Peyer's patch (tissue), 4 donors: ENCODE measurements at regions not wholly inside any gene's neighbourhood (a gene's known extent, or its start where the extent isn't known, plus 50 kb on each side); places are given as distances from the start of the nearest gene placed in this dataset.

Source experiments
- DNase-seq, 3 donors: peaks; one replicate each; pipeline ENCODE4 v3.0.0-alpha.2; 2017 to 2019
- H3K27ac ChIP-seq, 4 donors: fragments of 200-600 bp; sonication (generic); one replicate each; pipeline ENCODE4 v1.5.1; 2016 to 2019
- H3K27me3 ChIP-seq, 2 donors: fragments of 200-600 bp; sonication (generic); one replicate each; pipeline ENCODE4 v1.5.1; 2019
- H3K36me3 ChIP-seq, 3 donors: fragments of 200-600 bp; sonication (generic); one replicate each; pipeline ENCODE4 v1.5.1; 2016 to 2019
- H3K4me1 ChIP-seq, 4 donors: fragments of 200-600 bp; sonication (generic); one replicate each; pipeline ENCODE4 v1.5.1; 2016 to 2019
- H3K4me3 ChIP-seq, 4 donors: fragments of 200-600 bp; sonication (generic); 1 replicate in 3 of 4; 2 replicates in 1 of 4; pipeline ENCODE4 v1.5.1; 2016 to 2019; ENCODE audit warnings: mild to moderate bottlenecking in 1 of 4
- H3K9me3 ChIP-seq, 4 donors: fragments of 200-600 bp; sonication (generic); one replicate each; pipeline ENCODE4 v1.5.1; 2016 to 2019; ENCODE audit warnings: mild to moderate bottlenecking in 1 of 4
- CTCF ChIP-seq, 6 experiments: fragments of 450-650 bp in 4 of 6; fragments of 200-600 bp in 2 of 6; sonication (generic) in 1 of 6; IDR thresholded peaks; one replicate each; pipeline ENCODE4 v1.5.1; 2017 to 2019; ENCODE audit warnings: antibody characterized with exemption in 6 of 6, mild to moderate bottlenecking in 3 of 6, moderate library complexity in 1 of 6
- POLR2A ChIP-seq, 2 donors: fragments of 450-650 bp; IDR thresholded peaks; one replicate each; pipeline ENCODE4 v1.5.1; 2017; ENCODE audit warnings: antibody characterized with exemption in 2 of 2, mild to moderate bottlenecking in 2 of 2, moderate library complexity in 2 of 2

GRCh38 chr9:118330191-118330986 lies 626.2 kb downstream of the TLR4 start:
- Histone ChIP-seq H3K4me3 (no peak overlapping the region), H3K27ac (no peak overlapping the region), H3K27me3 (no peaks in the 10 kb centered on the region), H3K9me3 (no peaks in the 10 kb centered on the region), H3K4me1 (no peaks in the 10 kb centered on the region), H3K36me3 (no peaks in the 10 kb centered on the region)
- TF ChIP-seq CTCF (IDR thresholded peaks at IDR 0.05): no peak
- TF ChIP-seq POLR2A (IDR thresholded peaks at IDR 0.05): no peak
- DNase-seq: no peak

- H3K9me3 ChIP-seq: no peaks in the 10 kb centered on the region
- no peak overlapping the region for H3K4me3 ChIP-seq
- TF ChIP-seq CTCF (IDR thresholded peaks at IDR 0.05) (no peak), POLR2A (IDR thresholded peaks at IDR 0.05) (no peak)
- no peak for DNase-seq
- no peaks in the 10 kb centered on the region for H3K36me3 ChIP-seq
- no peaks in the 10 kb centered on the region for H3K4me1 ChIP-seq
- no peak overlapping the region for H3K27ac ChIP-seq
- H3K27me3 ChIP-seq: no peaks in the 10 kb centered on the region
These were observed 627.4 kb downstream of the TLR4 start for GRCh38 chr9:118331622-118332045.

DNA sequence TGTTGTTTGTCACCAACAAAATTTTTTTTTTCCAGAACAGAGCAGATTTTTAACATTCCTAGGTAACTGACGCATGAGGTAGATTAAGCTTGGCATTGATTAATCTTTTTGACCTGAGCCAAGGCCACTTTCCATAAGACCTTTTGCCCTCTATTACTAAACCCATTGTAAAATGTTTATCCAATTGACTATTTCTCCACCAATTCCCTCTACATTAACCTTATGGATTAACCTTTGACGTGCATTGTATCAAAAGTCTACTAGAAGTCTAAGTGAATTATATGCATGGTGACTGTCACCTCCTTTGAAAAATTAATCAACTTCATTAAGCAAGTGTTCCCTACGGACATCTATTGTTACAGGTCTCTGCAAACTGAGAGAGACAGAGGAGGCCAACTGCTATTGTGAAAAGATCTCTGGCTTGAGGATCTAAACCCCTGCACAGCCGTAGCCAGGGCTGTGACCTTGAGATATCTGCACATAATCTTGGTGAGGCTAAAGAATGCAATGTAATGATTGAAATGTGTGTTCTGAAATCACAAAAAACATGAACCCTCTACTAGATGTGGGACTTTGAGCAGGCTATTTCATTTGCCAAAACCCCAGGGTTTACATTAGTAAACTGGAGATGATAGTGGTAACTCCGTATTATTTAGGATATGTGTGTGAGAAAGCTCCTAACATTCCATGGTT lies 632.2 kb downstream of the TLR4 start:
- TF ChIP-seq POLR2A (IDR thresholded peaks at IDR 0.05) (no peak), CTCF (IDR thresholded peaks at IDR 0.05) (no peak)
- Histone ChIP-seq H3K36me3 (no peaks in the 10 kb centered on the region), H3K9me3 (no peaks in the 10 kb centered on the region), H3K4me3 (no peak overlapping the region), H3K27ac (no peak overlapping the region), H3K4me1 (no peaks in the 10 kb centered on the region), H3K27me3 (no peaks in the 10 kb centered on the region)
- DNase-seq: no peak

- no peaks in the 10 kb centered on the region for H3K4me1 ChIP-seq
- H3K4me3 ChIP-seq: no peak overlapping the region
- H3K27me3 ChIP-seq: no peaks in the 10 kb centered on the region
- H3K9me3 ChIP-seq: no peaks in the 10 kb centered on the region
- H3K36me3 ChIP-seq: no peaks in the 10 kb centered on the region
- TF ChIP-seq CTCF (IDR thresholded peaks at IDR 0.05) (no peak), POLR2A (IDR thresholded peaks at IDR 0.05) (no peak)
- DNase-seq: no peak
- no peak overlapping the region for H3K27ac ChIP-seq
These were observed 632.7 kb downstream of the TLR4 start for GRCh38 chr9:118336943-118337330.

GRCh38 chr9:118360036-118360435 lies 655.8 kb downstream of the TLR4 start:
- no peaks in the 10 kb centered on the region for H3K9me3 ChIP-seq
- TF ChIP-seq POLR2A (IDR thresholded peaks at IDR 0.05) (no peak), CTCF (IDR thresholded peaks at IDR 0.05) (no peak)
- DNase-seq: no peak

More at GRCh38 chr9:118360036-118360435, 655.8 kb downstream of the TLR4 start:
- Histone ChIP-seq H3K36me3 (no peaks in the 10 kb centered on the region), H3K27ac (no peak overlapping the region), H3K4me1 (no peaks in the 10 kb centered on the region), H3K27me3 (no peaks in the 10 kb centered on the region), H3K4me3 (no peak overlapping the region)
